Cerebellar nuclear complex (tissue), 1 donor: ENCODE measurements at regions not wholly inside any gene's neighbourhood (a gene's known extent, or its start where the extent isn't known, plus 50 kb on each side); places are given as distances from the start of the nearest gene placed in this dataset.

Experiments used
- DNase-seq, 2 experiments: peaks; one replicate each; lab custom pipeline; 2025; lab: John Stamatoyannopoulos, UW

GRCh38 chr11:115030166-115030565, 351.8 kb downstream of the NXPE2 start:
- DNase-seq, result no peak

GRCh38 chr11:115036406-115037180, 358.3 kb downstream of the NXPE2 start:
- no peak for DNase-seq

GRCh38 chr11:115042002-115042401, 363.7 kb downstream of the NXPE2 start:
- DNase-seq, result no peak

- no peak for DNase-seq
Measured at GRCh38 chr11:115047631-115048030, 369.3 kb downstream of the NXPE2 start.

- no peak for DNase-seq
Measured at GRCh38 chr11:115049796-115050195, 371.5 kb downstream of the NXPE2 start.

- no peak for DNase-seq
Measured at GRCh38 chr11:115050756-115051155, 372.4 kb downstream of the NXPE2 start.

- peak in 1 of 2 experiments; percentile 8 for DNase-seq
Measured at GRCh38 chr11:115051938-115052590, 373.7 kb downstream of the NXPE2 start.

GRCh38 chr11:115052601-115053000, 374.3 kb downstream of the NXPE2 start:
- DNase-seq, result no peak

GRCh38 chr11:115054570-115055538, 376.5 kb downstream of the NXPE2 start:
- DNase-seq, result no peak

- DNase-seq, result no peak
Measured at GRCh38 chr11:115056514-115056913, 378.2 kb downstream of the NXPE2 start.

- no peak for DNase-seq
Measured at GRCh38 chr11:115060840-115061239, 382.5 kb downstream of the NXPE2 start.

- DNase-seq, result no peak
Measured at GRCh38 chr11:115065314-115065713, 387.0 kb downstream of the NXPE2 start.

GRCh38 chr11:115065830-115066664, 387.7 kb downstream of the NXPE2 start:
- no peak for DNase-seq

- DNase-seq, result no peak
Measured at GRCh38 chr11:115067471-115067870, 389.1 kb downstream of the NXPE2 start.

GRCh38 chr11:115067900-115068530, 389.7 kb downstream of the NXPE2 start:
- DNase-seq, result no peak

- no peak for DNase-seq
Measured at GRCh38 chr11:115069599-115069998, 391.3 kb downstream of the NXPE2 start.

- DNase-seq, result no peak
Measured at GRCh38 chr11:115075356-115075755, 397.0 kb downstream of the NXPE2 start.

- DNase-seq, result no peak
Measured at GRCh38 chr11:115077740-115078139, 399.4 kb downstream of the NXPE2 start.

GRCh38 chr11:115078461-115079438, 400.4 kb downstream of the NXPE2 start:
- no peak for DNase-seq
